Body of pancreas (tissue), 4 donors: ENCODE measurements at regions not wholly inside any gene's neighbourhood (a gene's known extent, or its start where the extent isn't known, plus 50 kb on each side); places are given as distances from the start of the nearest gene placed in this dataset.

ENCODE experiments used
- ATAC-seq: fragments of 150-250 bp; one replicate; pipeline ENCODE4 v1.9.1; 2016
- DNase-seq, 4 donors: peaks; one replicate each; pipeline ENCODE4 v3.0.0-alpha.2; 2019
- H3K27ac ChIP-seq, 4 donors: fragments of 200-600 bp; sonication (generic); 1 replicate in 3 of 4; 2 replicates in 1 of 4; pipeline versions ENCODE4 v1.5.1 to v1.6.1; 2016 to 2019; ENCODE audit warnings: mild to moderate bottlenecking in 1 of 4, mixed read lengths in 1 of 4, moderate library complexity in 1 of 4
- H3K27me3 ChIP-seq, 2 donors: fragments of 200-600 bp; sonication (generic); one replicate each; pipeline ENCODE4 v1.6.0; 2016; ENCODE audit warnings: mild to moderate bottlenecking in 1 of 2
- H3K36me3 ChIP-seq, 2 donors: fragments of 200-600 bp; sonication (generic); replicated peaks in 1 of 2; 2 replicates each; pipeline ENCODE4 v1.5.1; 2016; ENCODE audit warnings: low read depth in 2 of 2; ENCODE audit not compliant: insufficient read depth in 1 of 2
- H3K4me1 ChIP-seq: fragments of 200-600 bp; sonication (generic); one replicate; pipeline ENCODE4 v1.6.0; 2016
- H3K4me3 ChIP-seq, 2 donors: fragments of 200-600 bp; sonication (generic); 1 replicate in 1 of 2; 2 replicates in 1 of 2; pipeline ENCODE4 v1.5.1; 2016 to 2019
- H3K9me3 ChIP-seq, 3 donors: fragments of 200-600 bp; sonication (generic); 1 replicate in 2 of 3; 2 replicates in 1 of 3; pipeline ENCODE4 v1.5.1; 2016
- POLR2A ChIP-seq, 3 donors: fragments of 450-650 bp; IDR thresholded peaks; one replicate each; pipeline ENCODE4 v1.6.1; 2016; ENCODE audit warnings: antibody characterized with exemption in 3 of 3, mild to moderate bottlenecking in 2 of 3
- WGBS, 2 donors: methylation state at CpG; one replicate each; pipeline ENCODE4 v1.1.5; 2017; 5-methylcytosine and 5-hydroxymethylcytosine counted together
- intact Hi-C: fragments of 100-400 bp; cut with DNase I; formaldehyde crosslinking; loops from one replicate; pipeline ENCODE4 v1.15.1; 2023
- TF ChIP-seq, protein P1 (sequence below), 7 experiments: fragments of 450-650 bp in 4 of 7; fragments of 200-600 bp in 3 of 7; sonication (generic) in 3 of 7; IDR thresholded peaks; one replicate each; pipeline ENCODE4 v1.5.1; 2016 to 2019; ENCODE audit warnings: antibody characterized with exemption in 7 of 7

DNA sequence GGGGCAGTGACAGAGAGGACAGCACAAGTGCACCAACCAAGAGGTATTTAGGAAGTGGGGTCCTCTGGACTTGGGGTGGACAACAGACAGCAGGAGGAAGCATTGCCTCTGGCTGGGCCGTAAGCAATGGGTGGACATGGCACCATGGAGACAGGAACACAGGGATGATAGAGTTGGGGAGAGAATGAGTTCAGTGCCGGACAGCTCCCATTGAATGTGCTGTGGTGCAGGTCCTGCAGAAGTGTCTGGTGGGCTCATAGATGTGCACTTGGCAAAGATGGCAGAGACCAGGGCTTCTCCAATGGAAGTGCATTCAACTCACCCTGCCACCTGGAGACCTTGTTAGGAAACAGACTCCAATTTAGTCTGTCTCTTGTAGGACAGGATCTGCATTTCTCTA lies 341.5 kb upstream of the ZMIZ1 start:
- Histone ChIP-seq H3K4me1 (peaks cover 5% of the 10 kb centered on the region), H3K36me3 (no peaks in the 10 kb centered on the region), H3K27me3 (no peaks in the 10 kb centered on the region), H3K27ac (no peak overlapping the region), H3K9me3 (no peaks in the 10 kb centered on the region), H3K4me3 (no peak overlapping the region)
- DNase-seq: no peak
- TF ChIP-seq, protein P1, sequence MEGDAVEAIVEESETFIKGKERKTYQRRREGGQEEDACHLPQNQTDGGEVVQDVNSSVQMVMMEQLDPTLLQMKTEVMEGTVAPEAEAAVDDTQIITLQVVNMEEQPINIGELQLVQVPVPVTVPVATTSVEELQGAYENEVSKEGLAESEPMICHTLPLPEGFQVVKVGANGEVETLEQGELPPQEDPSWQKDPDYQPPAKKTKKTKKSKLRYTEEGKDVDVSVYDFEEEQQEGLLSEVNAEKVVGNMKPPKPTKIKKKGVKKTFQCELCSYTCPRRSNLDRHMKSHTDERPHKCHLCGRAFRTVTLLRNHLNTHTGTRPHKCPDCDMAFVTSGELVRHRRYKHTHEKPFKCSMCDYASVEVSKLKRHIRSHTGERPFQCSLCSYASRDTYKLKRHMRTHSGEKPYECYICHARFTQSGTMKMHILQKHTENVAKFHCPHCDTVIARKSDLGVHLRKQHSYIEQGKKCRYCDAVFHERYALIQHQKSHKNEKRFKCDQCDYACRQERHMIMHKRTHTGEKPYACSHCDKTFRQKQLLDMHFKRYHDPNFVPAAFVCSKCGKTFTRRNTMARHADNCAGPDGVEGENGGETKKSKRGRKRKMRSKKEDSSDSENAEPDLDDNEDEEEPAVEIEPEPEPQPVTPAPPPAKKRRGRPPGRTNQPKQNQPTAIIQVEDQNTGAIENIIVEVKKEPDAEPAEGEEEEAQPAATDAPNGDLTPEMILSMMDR (IDR thresholded peaks at IDR 0.05): no peak
- no peak for TF ChIP-seq POLR2A (IDR thresholded peaks at IDR 0.05)
- intact Hi-C loops: no loop called here
- no peak for ATAC-seq
- 88 to 100% methylated on average over 2 of the region's 2 CpGs for WGBS, 2 donors

DNA sequence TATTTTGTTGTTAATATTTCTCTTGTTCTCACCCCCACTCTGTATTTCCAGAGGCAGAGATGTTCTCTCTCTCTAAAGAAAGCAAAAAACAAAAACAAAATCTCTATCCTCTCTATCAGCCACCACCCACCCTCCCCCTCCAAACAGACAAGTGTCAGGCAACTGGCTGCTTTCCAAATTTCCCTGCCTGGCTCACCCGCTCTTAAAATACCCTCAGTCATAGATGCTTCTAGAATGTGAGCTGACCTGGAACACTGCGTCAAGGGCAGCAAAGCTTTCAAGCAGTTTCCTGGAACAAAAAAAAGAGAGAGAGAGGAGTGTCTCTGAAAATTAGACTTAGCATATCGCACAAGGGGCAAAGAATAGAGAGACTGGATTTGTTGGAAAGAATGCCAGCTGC lies 341.0 kb upstream of the ZMIZ1 start:
- Histone ChIP-seq H3K4me1 (peaks cover 5% of the 10 kb centered on the region), H3K27me3 (no peaks in the 10 kb centered on the region), H3K36me3 (no peaks in the 10 kb centered on the region), H3K9me3 (no peaks in the 10 kb centered on the region), H3K4me3 (no peak overlapping the region), H3K27ac (no peak overlapping the region)
- intact Hi-C loops: no loop called here
- WGBS, 2 donors: 44 to 59% methylated on average over 3 of the region's 3 CpGs
- ATAC-seq (no peak), DNase-seq (no peak)
- TF ChIP-seq POLR2A (IDR thresholded peaks at IDR 0.05): no peak
- TF ChIP-seq, protein P1 (IDR thresholded peaks at IDR 0.05): no peak

DNA sequence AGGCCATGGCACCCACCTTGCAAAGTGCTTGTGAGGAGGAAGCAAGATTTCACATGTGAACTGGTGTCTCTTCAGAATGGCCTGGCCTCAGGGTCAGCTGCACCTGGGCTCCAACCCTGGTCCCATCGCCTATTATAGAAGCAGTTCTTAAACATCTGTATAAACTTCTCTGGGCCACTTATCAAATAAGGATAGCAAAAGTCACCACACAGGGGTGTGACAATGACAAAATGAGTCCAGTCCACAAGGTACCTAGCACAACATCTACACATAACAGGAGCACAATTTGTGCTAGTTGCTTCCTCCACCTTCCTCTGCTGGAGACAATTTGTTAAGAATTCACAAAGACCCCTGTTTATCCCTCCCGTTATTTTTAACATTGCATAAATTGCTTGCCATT lies 340.6 kb upstream of the ZMIZ1 start:
- ATAC-seq: no peak
- Histone ChIP-seq H3K36me3 (no peaks in the 10 kb centered on the region), H3K4me1 (peaks cover 5% of the 10 kb centered on the region), H3K9me3 (no peaks in the 10 kb centered on the region), H3K4me3 (no peak overlapping the region), H3K27ac (no peak overlapping the region), H3K27me3 (no peaks in the 10 kb centered on the region)
- no peak for DNase-seq
- TF ChIP-seq POLR2A (IDR thresholded peaks at IDR 0.05): no peak
- TF ChIP-seq, protein P1 (IDR thresholded peaks at IDR 0.05): no peak
- intact Hi-C loops: no loop called here
- WGBS, 2 donors: 85 to 87% methylated on average over 2 of the region's 2 CpGs

DNA sequence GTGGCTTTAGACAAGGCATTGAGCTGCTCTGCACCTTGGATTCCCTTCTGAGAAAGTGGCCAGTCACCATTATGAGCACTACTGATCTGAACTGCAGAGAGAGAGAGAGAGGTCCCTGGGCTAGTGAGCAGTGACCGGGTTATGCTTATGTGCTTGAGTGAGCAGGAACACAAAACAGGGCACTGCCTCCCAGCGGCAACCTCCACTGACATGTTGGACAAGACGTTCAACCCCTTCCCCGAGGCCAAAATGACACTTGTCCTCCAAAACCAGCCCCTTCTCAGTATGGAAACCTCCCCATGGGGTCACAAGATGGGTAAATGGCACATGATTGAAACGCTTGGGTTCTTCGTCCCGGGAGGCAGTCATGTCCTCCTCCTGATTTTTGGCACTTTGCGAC lies 339.4 kb upstream of the ZMIZ1 start:
- no peak overlapping the region for H3K27ac ChIP-seq
- TF ChIP-seq, protein P1 (IDR thresholded peaks at IDR 0.05): no peak
- TF ChIP-seq POLR2A (IDR thresholded peaks at IDR 0.05): no peak
- no peaks in the 10 kb centered on the region for H3K27me3 ChIP-seq
- H3K4me3 ChIP-seq: no peak overlapping the region
- H3K4me1 ChIP-seq: no peaks in the 10 kb centered on the region
- H3K36me3 ChIP-seq: no peaks in the 10 kb centered on the region
- ATAC-seq (no peak), DNase-seq (no peak)
- intact Hi-C loops: no loop called here
- no peaks in the 10 kb centered on the region for H3K9me3 ChIP-seq
- 95 to 98% methylated on average over 8 of the region's 8 CpGs for WGBS, 2 donors

DNA sequence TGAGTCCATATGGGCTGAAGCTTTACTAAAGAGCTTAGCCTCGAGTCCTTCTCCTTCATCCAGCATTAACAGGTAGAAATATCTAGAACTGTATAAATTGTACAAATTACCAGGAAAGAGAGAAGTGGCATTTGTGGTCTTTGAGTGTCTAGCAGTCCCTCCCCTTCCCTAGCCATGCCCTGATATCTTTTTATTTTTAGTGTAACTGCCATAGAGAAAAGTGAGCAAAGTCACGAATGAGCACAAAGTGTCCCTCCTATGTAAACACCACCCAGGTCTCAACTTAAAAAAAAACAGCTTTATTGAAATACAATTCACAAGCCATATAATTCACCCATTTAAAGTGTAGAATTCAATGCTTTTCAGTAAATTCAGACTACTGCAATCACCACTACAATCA lies 339.0 kb upstream of the ZMIZ1 start:
- H3K27ac ChIP-seq: no peak overlapping the region
- 26 to 51% methylated on average over 2 of the region's 2 CpGs for WGBS, 2 donors
- ATAC-seq: no peak

More for the DNA sequence above, 339.0 kb upstream of the ZMIZ1 start:
- no peaks in the 10 kb centered on the region for H3K27me3 ChIP-seq
- TF ChIP-seq, protein P1 (IDR thresholded peaks at IDR 0.05): no peak
- no peak for TF ChIP-seq POLR2A (IDR thresholded peaks at IDR 0.05)
- no peaks in the 10 kb centered on the region for H3K9me3 ChIP-seq
- H3K4me1 ChIP-seq: no peaks in the 10 kb centered on the region
- no peak for DNase-seq
- H3K4me3 ChIP-seq: no peak overlapping the region
- intact Hi-C loops: no loop called here
- H3K36me3 ChIP-seq: no peaks in the 10 kb centered on the region
